Peyer's patch (tissue), 4 donors: ENCODE measurements at regions not wholly inside any gene's neighbourhood (a gene's known extent, or its start where the extent isn't known, plus 50 kb on each side); places are given as distances from the start of the nearest gene placed in this dataset.
A peak's percentile ranks its signal among the peaks of the same experiment; 100 is the strongest.

ENCODE experiments used
- DNase-seq, 3 donors: peaks; one replicate each; pipeline ENCODE4 v3.0.0-alpha.2; 2017 to 2019
- H3K27ac ChIP-seq, 4 donors: fragments of 200-600 bp; sonication (generic); one replicate each; pipeline ENCODE4 v1.5.1; 2016 to 2019
- H3K27me3 ChIP-seq, 2 donors: fragments of 200-600 bp; sonication (generic); one replicate each; pipeline ENCODE4 v1.5.1; 2019
- H3K36me3 ChIP-seq, 3 donors: fragments of 200-600 bp; sonication (generic); one replicate each; pipeline ENCODE4 v1.5.1; 2016 to 2019
- H3K4me1 ChIP-seq, 4 donors: fragments of 200-600 bp; sonication (generic); one replicate each; pipeline ENCODE4 v1.5.1; 2016 to 2019
- H3K4me3 ChIP-seq, 4 donors: fragments of 200-600 bp; sonication (generic); 1 replicate in 3 of 4; 2 replicates in 1 of 4; pipeline ENCODE4 v1.5.1; 2016 to 2019; ENCODE audit warnings: mild to moderate bottlenecking in 1 of 4
- H3K9me3 ChIP-seq, 4 donors: fragments of 200-600 bp; sonication (generic); one replicate each; pipeline ENCODE4 v1.5.1; 2016 to 2019; ENCODE audit warnings: mild to moderate bottlenecking in 1 of 4
- CTCF ChIP-seq, 6 experiments: fragments of 450-650 bp in 4 of 6; fragments of 200-600 bp in 2 of 6; sonication (generic) in 1 of 6; IDR thresholded peaks; one replicate each; pipeline ENCODE4 v1.5.1; 2017 to 2019; ENCODE audit warnings: antibody characterized with exemption in 6 of 6, mild to moderate bottlenecking in 3 of 6, moderate library complexity in 1 of 6
- POLR2A ChIP-seq, 2 donors: fragments of 450-650 bp; IDR thresholded peaks; one replicate each; pipeline ENCODE4 v1.5.1; 2017; ENCODE audit warnings: antibody characterized with exemption in 2 of 2, mild to moderate bottlenecking in 2 of 2, moderate library complexity in 2 of 2

GRCh38 chr15:46622851-46623250 lies 988.0 kb downstream of the SQOR start:
- no peak overlapping the region for H3K4me3 ChIP-seq
- no peaks in the 10 kb centered on the region for H3K9me3 ChIP-seq
- H3K27ac ChIP-seq: no peak overlapping the region
- no peaks in the 10 kb centered on the region for H3K27me3 ChIP-seq
- TF ChIP-seq POLR2A (IDR thresholded peaks at IDR 0.05): no peak
- no peak for TF ChIP-seq CTCF (IDR thresholded peaks at IDR 0.05)
- no peak for DNase-seq
- H3K4me1 ChIP-seq: no peaks in the 10 kb centered on the region
- H3K36me3 ChIP-seq: no peaks in the 10 kb centered on the region

GRCh38 chr15:46636206-46636605 lies 1001.4 kb downstream of the SQOR start:
- no peaks in the 10 kb centered on the region for H3K27me3 ChIP-seq
- no peaks in the 10 kb centered on the region for H3K9me3 ChIP-seq
- no peaks in the 10 kb centered on the region for H3K4me1 ChIP-seq
- no peak for DNase-seq
- TF ChIP-seq POLR2A (IDR thresholded peaks at IDR 0.05) (no peak), CTCF (IDR thresholded peaks at IDR 0.05) (no peak)
- no peak overlapping the region for H3K4me3 ChIP-seq
- no peak overlapping the region for H3K27ac ChIP-seq
- no peaks in the 10 kb centered on the region for H3K36me3 ChIP-seq

GRCh38 chr15:46644501-46645481 lies 1010.0 kb downstream of the SQOR start:
- no peak for DNase-seq
- H3K36me3 ChIP-seq: no peaks in the 10 kb centered on the region
- no peaks in the 10 kb centered on the region for H3K27me3 ChIP-seq
- H3K27ac ChIP-seq: peak overlapping the region in 2 of 4 donors; percentile 13 to 25
- H3K4me1 ChIP-seq: peaks cover 0 to 6% (median 0%) of the 10 kb centered on the region in 4 donors
- no peaks in the 10 kb centered on the region for H3K9me3 ChIP-seq
- TF ChIP-seq CTCF (IDR thresholded peaks at IDR 0.05): no peak
- no peak for TF ChIP-seq POLR2A (IDR thresholded peaks at IDR 0.05)
- H3K4me3 ChIP-seq: no peak overlapping the region

GRCh38 chr15:46646490-46646889 lies 1011.7 kb downstream of the SQOR start:
- peaks cover 0 to 6% (median 0%) of the 10 kb centered on the region in 4 donors for H3K4me1 ChIP-seq
- H3K27me3 ChIP-seq: no peaks in the 10 kb centered on the region
- no peak overlapping the region for H3K27ac ChIP-seq
- H3K36me3 ChIP-seq: no peaks in the 10 kb centered on the region
- DNase-seq: no peak
- no peak overlapping the region for H3K4me3 ChIP-seq
- no peak for TF ChIP-seq POLR2A (IDR thresholded peaks at IDR 0.05)
- TF ChIP-seq CTCF (IDR thresholded peaks at IDR 0.05): no peak
- H3K9me3 ChIP-seq: no peaks in the 10 kb centered on the region

- TF ChIP-seq CTCF (IDR thresholded peaks at IDR 0.05) (no peak), POLR2A (IDR thresholded peaks at IDR 0.05) (no peak)
- Histone ChIP-seq H3K4me3 (no peak overlapping the region), H3K27ac (no peak overlapping the region), H3K27me3 (no peaks in the 10 kb centered on the region), H3K4me1 (peaks cover 0 to 6% (median 0%) of the 10 kb centered on the region in 4 donors), H3K36me3 (no peaks in the 10 kb centered on the region), H3K9me3 (no peaks in the 10 kb centered on the region)
- no peak for DNase-seq
These were observed 1012.2 kb downstream of the SQOR start for GRCh38 chr15:46647046-46647445.
